A549 (cell line): ENCODE measurements at regions not wholly inside any gene's neighbourhood (a gene's known extent, or its start where the extent isn't known, plus 50 kb on each side); places are given as distances from the start of the nearest gene placed in this dataset.

Experiments used
- ATAC-seq, 2 experiments: fragments of 200-7000 bp in 1 of 2; fragments of >200 bp in 1 of 2; cut with Nextera tagmentation in 1 of 2; cut with Tn5 transposase in 1 of 2; 3 replicates each; pipeline versions ENCODE4 v1.8.0 to v1.9.1; 2018 to 2020; ENCODE audit warnings: mild to moderate bottlenecking in 1 of 2, moderate library complexity in 1 of 2
- CTCF ChIA-PET: fragments of 300-600 bp; sonication (Branson Sonifier 250); formaldehyde crosslinking; extraction: SDS; loops from one replicate; lab custom pipeline; 2021; ENCODE audit warnings: antibody characterized with exemption, inconsistent platforms; lab: Yijun Ruan, JAX
- POLR2A ChIA-PET: fragments of 350-600 bp; formaldehyde crosslinking; extraction: SDS; loops from one replicate; lab custom pipeline; 2021; ENCODE audit warnings: antibody characterized with exemption, inconsistent platforms; lab: Yijun Ruan, JAX
- DNase-seq, 2 experiments: peaks; one replicate each; pipeline versions ENCODE4 v3.0.0 to v3.0.0-alpha.2; 2011 to 2016; ENCODE audit warnings: low read depth in 1 of 2, low spot score in 1 of 2
- FAIRE-seq: peaks from 2 replicates; lab custom pipeline; 2011; peaks lifted over from hg19 to GRCh38; lab: Jason Lieb, UNC
- H3K27ac ChIP-seq, 2 experiments: fragments of >200 bp; sonication (Bioruptor Twin); formaldehyde crosslinking; 3 replicates each; pipeline ENCODE4 v1.5.1; 2016 to 2017
- H3K4me1 ChIP-seq: fragments of >200 bp; sonication (Bioruptor Twin); formaldehyde crosslinking; 3 replicates; pipeline ENCODE4 v1.6.1; 2016
- H3K4me2 ChIP-seq: fragments of >200 bp; sonication (Bioruptor Twin); formaldehyde crosslinking; 3 replicates; pipeline ENCODE4 v1.6.1; 2016
- H3K4me3 ChIP-seq: fragments of >200 bp; sonication (Bioruptor Twin); formaldehyde crosslinking; 3 replicates; pipeline ENCODE4 v1.5.1; 2016
- H3K9me3 ChIP-seq: fragments of >200 bp; sonication (Bioruptor Twin); formaldehyde crosslinking; 3 replicates; pipeline ENCODE4 v1.6.1; 2016
- CEBPB ChIP-seq, 2 experiments: fragments of >200 bp in 1 of 2; sonication (Bioruptor Twin) in 1 of 2; formaldehyde crosslinking in 1 of 2; IDR thresholded peaks; 2 replicates each; pipeline ENCODE4 v1.6.1; 2012 to 2016
- EHF ChIP-seq: fragments of 250-450 bp; sonication (Bioruptor Pico); IDR thresholded peaks from 2 replicates; pipeline ENCODE4 v1.5.0; 2020; ENCODE audit warnings: mild to moderate bottlenecking
- EP300 ChIP-seq, 2 experiments: fragments of >200 bp; sonication (Bioruptor Twin); formaldehyde crosslinking; IDR thresholded peaks; 2 replicates in 1 of 2; 3 replicates in 1 of 2; pipeline ENCODE4 v1.6.1; 2016 to 2017
- ESRRA ChIP-seq: fragments of 150-350 bp; IDR thresholded peaks from 2 replicates; pipeline ENCODE4 v1.6.1; 2014; ENCODE audit warnings: mild to moderate bottlenecking, low read length, borderline replicate concordance
- FOSB ChIP-seq: fragments of 250-450 bp; sonication (Bioruptor Pico); IDR thresholded peaks from 2 replicates; pipeline ENCODE4 v1.5.0; 2020; ENCODE audit warnings: mild to moderate bottlenecking, moderate library complexity
- FOSL2 ChIP-seq, 2 experiments: fragments of 450-650 bp in 1 of 2; fragments of >200 bp in 1 of 2; sonication (Bioruptor Twin) in 1 of 2; formaldehyde crosslinking; IDR thresholded peaks; 2 replicates each; pipeline versions ENCODE4 v1.5.0 to v1.6.1; 2016 to 2020; ENCODE audit warnings: mild to moderate bottlenecking in 1 of 2, moderate library complexity in 1 of 2
- HOXA7 ChIP-seq: fragments of 250-450 bp; sonication (Bioruptor Pico); IDR thresholded peaks from 2 replicates; pipeline ENCODE4 v1.5.0; 2020; ENCODE audit warnings: mild to moderate bottlenecking, moderate library complexity
- HOXB5 ChIP-seq: fragments of 250-450 bp; sonication (Bioruptor Pico); IDR thresholded peaks from 2 replicates; pipeline ENCODE4 v1.5.0; 2020; ENCODE audit warnings: mild to moderate bottlenecking, moderate library complexity
- MAZ ChIP-seq: fragments of 150-350 bp; IDR thresholded peaks from 2 replicates; pipeline ENCODE4 v1.6.1; 2014; ENCODE audit warnings: antibody characterized with exemption, low read depth, low read length, borderline replicate concordance
- MYC ChIP-seq: IDR thresholded peaks from 2 replicates; pipeline ENCODE4 v1.6.1; 2012; ENCODE audit warnings: mild to moderate bottlenecking, inconsistent platforms, low read length, improper control_type of control experiment, borderline replicate concordance
- NFE2L2 ChIP-seq: fragments of 150-350 bp; conservative IDR thresholded peaks from 2 replicates; pipeline ENCODE4 v1.6.1; 2014; ENCODE audit warnings: low read length
- NPAS2 ChIP-seq: fragments of 250-450 bp; sonication (Bioruptor Pico); IDR thresholded peaks from 2 replicates; pipeline ENCODE4 v1.8.0; 2022; ENCODE audit warnings: mild to moderate bottlenecking, moderate library complexity, borderline replicate concordance
- NR3C1 ChIP-seq: fragments of >200 bp; sonication (Bioruptor Twin); formaldehyde crosslinking; IDR thresholded peaks from 3 replicates; pipeline ENCODE4 v1.6.1; 2017
- POLR2A ChIP-seq: IDR thresholded peaks from 2 replicates; pipeline ENCODE4 v1.6.1; 2012; ENCODE audit warnings: mild to moderate bottlenecking, low read length
- RAD21 ChIP-seq, 2 experiments: fragments of >200 bp in 1 of 2; sonication (Bioruptor Twin) in 1 of 2; formaldehyde crosslinking in 1 of 2; IDR thresholded peaks in 1 of 2; conservative IDR thresholded peaks in 1 of 2; 2 replicates in 1 of 2; 3 replicates in 1 of 2; pipeline ENCODE4 v1.6.1; 2012 to 2018; ENCODE audit warnings: inconsistent platforms in 1 of 2
- SMC3 ChIP-seq: fragments of >200 bp; sonication (Bioruptor Twin); formaldehyde crosslinking; IDR thresholded peaks from 3 replicates; pipeline ENCODE4 v1.6.1; 2018; ENCODE audit warnings: inconsistent platforms
- SREBF2 ChIP-seq: fragments of 450-650 bp; IDR thresholded peaks from 2 replicates; pipeline ENCODE4 v1.6.1; 2014; ENCODE audit warnings: mild to moderate bottlenecking, moderate library complexity
- ZFP36 ChIP-seq: fragments of 450-650 bp; IDR thresholded peaks from 2 replicates; pipeline ENCODE4 v1.6.1; 2014; ENCODE audit warnings: borderline replicate concordance; ENCODE audit not compliant: partially characterized antibody
- ZSCAN20 ChIP-seq: fragments of 250-450 bp; sonication (Bioruptor Pico); IDR thresholded peaks from 2 replicates; pipeline ENCODE4 v1.8.0; 2022; ENCODE audit warnings: mild to moderate bottlenecking, moderate library complexity
- WGBS: methylation state at CpG from one replicate; pipeline ENCODE4 v1.1.6; 2017; ENCODE audit errors: missing lambda C conversion rate; 5-methylcytosine and 5-hydroxymethylcytosine counted together
- TF ChIP-seq, protein P1 (sequence below): fragments of 200-600 bp; sonication (generic); IDR thresholded peaks from 2 replicates; pipeline ENCODE4 v1.6.1; 2016; ENCODE audit warnings: antibody characterized with exemption, mild to moderate bottlenecking, moderate library complexity
- TF ChIP-seq, protein P2 (sequence below): fragments of 150-350 bp; IDR thresholded peaks from 2 replicates; pipeline ENCODE4 v1.6.1; 2014; ENCODE audit warnings: low read depth, mild to moderate bottlenecking, low read length
- TF ChIP-seq, protein P3 (sequence below): IDR thresholded peaks from 2 replicates; pipeline ENCODE4 v1.6.1; 2012
- TF ChIP-seq, protein P4 (sequence below): fragments of >200 bp; sonication (Bioruptor Twin); formaldehyde crosslinking; IDR thresholded peaks from 3 replicates; pipeline ENCODE4 v1.6.1; 2016
- TF ChIP-seq, protein P5 (sequence below): fragments of 250-450 bp; sonication (Bioruptor Pico); IDR thresholded peaks from 2 replicates; pipeline ENCODE4 v1.5.0; 2021; ENCODE audit warnings: mild to moderate bottlenecking, moderate library complexity, borderline replicate concordance
- TF ChIP-seq, protein P6 (sequence below): fragments of 450-650 bp; IDR thresholded peaks from 2 replicates; pipeline ENCODE4 v1.6.1; 2014; ENCODE audit warnings: antibody characterized with exemption

DNA sequence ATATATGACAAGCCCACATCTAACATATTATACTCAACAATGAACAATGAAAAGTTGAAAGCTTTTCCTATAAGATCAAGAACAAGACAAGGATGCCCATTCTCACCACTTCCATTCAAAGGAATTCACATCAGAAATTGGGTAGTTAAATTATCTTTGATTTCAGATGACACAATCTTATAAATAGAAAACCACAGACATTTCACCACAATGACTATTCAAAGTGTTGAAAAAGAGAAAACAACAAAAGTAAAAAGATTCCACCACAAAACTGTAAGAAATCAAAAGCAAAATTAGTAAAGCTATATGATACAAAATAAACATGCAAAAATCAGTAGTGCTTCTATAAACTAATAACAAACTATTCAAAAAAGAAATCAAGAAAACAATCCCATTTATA, 279.7 kb upstream of the MYT1L start:
- no peak for FAIRE-seq
- POLR2A ChIA-PET: no interaction called here
- Histone ChIP-seq H3K4me1 (no peaks in the 10 kb centered on the region), H3K4me2 (no peak overlapping the region), H3K9me3 (peaks cover 6% of the 10 kb centered on the region; the same call in 2 of the 3 replicates), H3K27ac (no peak overlapping the region), H3K4me3 (no peak overlapping the region)
- no peak for ATAC-seq
- CTCF ChIA-PET: interaction anchor here (1.6 kb wide), 1 partner anchor 11 kb away, joined by 3 read pairs; no protein-coding TSS in a partner anchor
- TF ChIP-seq, protein P1, sequence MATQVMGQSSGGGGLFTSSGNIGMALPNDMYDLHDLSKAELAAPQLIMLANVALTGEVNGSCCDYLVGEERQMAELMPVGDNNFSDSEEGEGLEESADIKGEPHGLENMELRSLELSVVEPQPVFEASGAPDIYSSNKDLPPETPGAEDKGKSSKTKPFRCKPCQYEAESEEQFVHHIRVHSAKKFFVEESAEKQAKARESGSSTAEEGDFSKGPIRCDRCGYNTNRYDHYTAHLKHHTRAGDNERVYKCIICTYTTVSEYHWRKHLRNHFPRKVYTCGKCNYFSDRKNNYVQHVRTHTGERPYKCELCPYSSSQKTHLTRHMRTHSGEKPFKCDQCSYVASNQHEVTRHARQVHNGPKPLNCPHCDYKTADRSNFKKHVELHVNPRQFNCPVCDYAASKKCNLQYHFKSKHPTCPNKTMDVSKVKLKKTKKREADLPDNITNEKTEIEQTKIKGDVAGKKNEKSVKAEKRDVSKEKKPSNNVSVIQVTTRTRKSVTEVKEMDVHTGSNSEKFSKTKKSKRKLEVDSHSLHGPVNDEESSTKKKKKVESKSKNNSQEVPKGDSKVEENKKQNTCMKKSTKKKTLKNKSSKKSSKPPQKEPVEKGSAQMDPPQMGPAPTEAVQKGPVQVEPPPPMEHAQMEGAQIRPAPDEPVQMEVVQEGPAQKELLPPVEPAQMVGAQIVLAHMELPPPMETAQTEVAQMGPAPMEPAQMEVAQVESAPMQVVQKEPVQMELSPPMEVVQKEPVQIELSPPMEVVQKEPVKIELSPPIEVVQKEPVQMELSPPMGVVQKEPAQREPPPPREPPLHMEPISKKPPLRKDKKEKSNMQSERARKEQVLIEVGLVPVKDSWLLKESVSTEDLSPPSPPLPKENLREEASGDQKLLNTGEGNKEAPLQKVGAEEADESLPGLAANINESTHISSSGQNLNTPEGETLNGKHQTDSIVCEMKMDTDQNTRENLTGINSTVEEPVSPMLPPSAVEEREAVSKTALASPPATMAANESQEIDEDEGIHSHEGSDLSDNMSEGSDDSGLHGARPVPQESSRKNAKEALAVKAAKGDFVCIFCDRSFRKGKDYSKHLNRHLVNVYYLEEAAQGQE: no peak
- TF ChIP-seq EHF (CRISPR knock-in tag): no peak
- TF ChIP-seq CEBPB (IDR thresholded peaks at IDR 0.05): no peak
- TF ChIP-seq RAD21 (conservative IDR thresholded peaks at IDR 0.05 in 1 of 2, IDR thresholded peaks at IDR 0.05 in 1 of 2): no peak
- no peak for TF ChIP-seq HOXA7 (CRISPR knock-in tag)
- no peak for TF ChIP-seq MAZ
- no peak for TF ChIP-seq NFE2L2
- no peak for TF ChIP-seq MYC
- TF ChIP-seq, protein P2, sequence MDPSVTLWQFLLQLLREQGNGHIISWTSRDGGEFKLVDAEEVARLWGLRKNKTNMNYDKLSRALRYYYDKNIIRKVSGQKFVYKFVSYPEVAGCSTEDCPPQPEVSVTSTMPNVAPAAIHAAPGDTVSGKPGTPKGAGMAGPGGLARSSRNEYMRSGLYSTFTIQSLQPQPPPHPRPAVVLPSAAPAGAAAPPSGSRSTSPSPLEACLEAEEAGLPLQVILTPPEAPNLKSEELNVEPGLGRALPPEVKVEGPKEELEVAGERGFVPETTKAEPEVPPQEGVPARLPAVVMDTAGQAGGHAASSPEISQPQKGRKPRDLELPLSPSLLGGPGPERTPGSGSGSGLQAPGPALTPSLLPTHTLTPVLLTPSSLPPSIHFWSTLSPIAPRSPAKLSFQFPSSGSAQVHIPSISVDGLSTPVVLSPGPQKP: no peak
- no peak for TF ChIP-seq NPAS2 (CRISPR knock-in tag)
- no peak for TF ChIP-seq HOXB5 (CRISPR knock-in tag)
- no peak for DNase-seq

DNA sequence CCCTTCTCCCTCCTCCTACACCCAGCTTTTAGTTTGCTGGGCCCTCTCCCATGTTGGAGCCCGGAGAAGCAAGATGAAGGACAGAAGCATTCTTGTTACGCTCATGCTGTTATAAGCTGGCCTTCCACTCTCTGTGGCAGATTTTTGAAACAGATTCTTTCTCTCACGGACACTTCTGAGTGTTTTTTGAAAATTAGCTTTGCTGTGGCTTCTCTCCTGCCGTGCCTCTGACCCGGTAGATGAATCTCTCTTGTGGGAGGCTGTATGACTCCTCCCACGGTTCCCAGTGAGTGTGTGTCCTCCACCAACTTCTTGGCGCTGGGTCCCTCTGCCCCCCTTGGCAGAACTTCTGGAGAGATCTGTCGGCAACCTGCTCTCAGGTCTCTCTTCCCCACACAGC, 269.3 kb upstream of the MYT1L start:
- no peak for FAIRE-seq
- 12% methylated on average over 8 of the region's 8 CpGs for WGBS
- Histone ChIP-seq H3K27ac (no peak overlapping the region), H3K9me3 (peaks cover 7% of the 10 kb centered on the region; the same call in 1 of the 3 replicates), H3K4me3 (no peak overlapping the region), H3K4me1 (no peaks in the 10 kb centered on the region), H3K4me2 (no peak overlapping the region)
- DNase-seq: no peak
- POLR2A ChIA-PET: no interaction called here
- CTCF ChIA-PET: interaction anchor here (1.2 kb wide), 1 partner anchor 10 kb away, joined by 3 read pairs; no protein-coding TSS in a partner anchor
- ATAC-seq: no peak
- no peak for TF ChIP-seq ZFP36
- TF ChIP-seq, protein P3, sequence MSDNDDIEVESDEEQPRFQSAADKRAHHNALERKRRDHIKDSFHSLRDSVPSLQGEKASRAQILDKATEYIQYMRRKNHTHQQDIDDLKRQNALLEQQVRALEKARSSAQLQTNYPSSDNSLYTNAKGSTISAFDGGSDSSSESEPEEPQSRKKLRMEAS: no peak
- no peak for TF ChIP-seq CEBPB (IDR thresholded peaks at IDR 0.05)
- no peak for TF ChIP-seq FOSL2 (IDR thresholded peaks at IDR 0.05)
- no peak for TF ChIP-seq FOSL2 (CRISPR knock-in tag; IDR thresholded peaks at IDR 0.05)
- TF ChIP-seq, protein P4, sequence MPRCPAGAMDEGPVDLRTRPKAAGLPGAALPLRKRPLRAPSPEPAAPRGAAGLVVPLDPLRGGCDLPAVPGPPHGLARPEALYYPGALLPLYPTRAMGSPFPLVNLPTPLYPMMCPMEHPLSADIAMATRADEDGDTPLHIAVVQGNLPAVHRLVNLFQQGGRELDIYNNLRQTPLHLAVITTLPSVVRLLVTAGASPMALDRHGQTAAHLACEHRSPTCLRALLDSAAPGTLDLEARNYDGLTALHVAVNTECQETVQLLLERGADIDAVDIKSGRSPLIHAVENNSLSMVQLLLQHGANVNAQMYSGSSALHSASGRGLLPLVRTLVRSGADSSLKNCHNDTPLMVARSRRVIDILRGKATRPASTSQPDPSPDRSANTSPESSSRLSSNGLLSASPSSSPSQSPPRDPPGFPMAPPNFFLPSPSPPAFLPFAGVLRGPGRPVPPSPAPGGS: no peak
- TF ChIP-seq POLR2A: no peak
- TF ChIP-seq, protein P2: no peak
- no peak for TF ChIP-seq NFE2L2
- TF ChIP-seq SMC3: no peak
- TF ChIP-seq, protein P5, sequence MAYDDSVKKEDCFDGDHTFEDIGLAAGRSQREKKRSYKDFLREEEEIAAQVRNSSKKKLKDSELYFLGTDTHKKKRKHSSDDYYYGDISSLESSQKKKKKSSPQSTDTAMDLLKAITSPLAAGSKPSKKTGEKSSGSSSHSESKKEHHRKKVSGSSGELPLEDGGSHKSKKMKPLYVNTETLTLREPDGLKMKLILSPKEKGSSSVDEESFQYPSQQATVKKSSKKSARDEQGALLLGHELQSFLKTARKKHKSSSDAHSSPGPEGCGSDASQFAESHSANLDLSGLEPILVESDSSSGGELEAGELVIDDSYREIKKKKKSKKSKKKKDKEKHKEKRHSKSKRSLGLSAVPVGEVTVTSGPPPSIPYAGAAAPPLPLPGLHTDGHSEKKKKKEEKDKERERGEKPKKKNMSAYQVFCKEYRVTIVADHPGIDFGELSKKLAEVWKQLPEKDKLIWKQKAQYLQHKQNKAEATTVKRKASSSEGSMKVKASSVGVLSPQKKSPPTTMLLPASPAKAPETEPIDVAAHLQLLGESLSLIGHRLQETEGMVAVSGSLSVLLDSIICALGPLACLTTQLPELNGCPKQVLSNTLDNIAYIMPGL (CRISPR knock-in tag): no peak
- no peak for TF ChIP-seq SREBF2
- TF ChIP-seq ZSCAN20 (CRISPR knock-in tag): no peak
- no peak for TF ChIP-seq EP300 (IDR thresholded peaks at IDR 0.05)
- TF ChIP-seq, protein P6, sequence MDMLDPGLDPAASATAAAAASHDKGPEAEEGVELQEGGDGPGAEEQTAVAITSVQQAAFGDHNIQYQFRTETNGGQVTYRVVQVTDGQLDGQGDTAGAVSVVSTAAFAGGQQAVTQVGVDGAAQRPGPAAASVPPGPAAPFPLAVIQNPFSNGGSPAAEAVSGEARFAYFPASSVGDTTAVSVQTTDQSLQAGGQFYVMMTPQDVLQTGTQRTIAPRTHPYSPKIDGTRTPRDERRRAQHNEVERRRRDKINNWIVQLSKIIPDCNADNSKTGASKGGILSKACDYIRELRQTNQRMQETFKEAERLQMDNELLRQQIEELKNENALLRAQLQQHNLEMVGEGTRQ: no peak
- TF ChIP-seq NR3C1: no peak
- no peak for TF ChIP-seq ESRRA
- TF ChIP-seq MAZ: no peak
- TF ChIP-seq FOSB (CRISPR knock-in tag): no peak
